Neural cell (in vitro differentiated cells): ENCODE measurements at regions not wholly inside any gene's neighbourhood (a gene's known extent, or its start where the extent isn't known, plus 50 kb on each side); places are given as distances from the start of the nearest gene placed in this dataset.

Experiments used
- CTCF ChIP-seq: fragments of 450-650 bp; IDR thresholded peaks from 2 replicates; pipeline ENCODE4 v1.5.1; 2014; ENCODE audit warnings: antibody characterized with exemption, mild to moderate bottlenecking, moderate library complexity; ENCODE audit not compliant: poor library complexity, severe bottlenecking
- EP300 ChIP-seq: fragments of 450-650 bp; conservative IDR thresholded peaks from 2 replicates; pipeline ENCODE4 v1.6.1; 2014; ENCODE audit warnings: antibody characterized with exemption, mild to moderate bottlenecking, moderate library complexity; ENCODE audit not compliant: poor library complexity, severe bottlenecking
- RAD21 ChIP-seq: fragments of 450-650 bp; conservative IDR thresholded peaks from 2 replicates; pipeline ENCODE4 v1.6.1; 2014; ENCODE audit warnings: antibody characterized with exemption, mild to moderate bottlenecking, moderate library complexity
- REST ChIP-seq: IDR thresholded peaks from 2 replicates; pipeline ENCODE4 v1.6.1; 2012; ENCODE audit warnings: borderline replicate concordance

GRCh38 chr15:29645841-29646240, 176.4 kb downstream of the TJP1 start:
- TF ChIP-seq EP300 (no peak), CTCF (no peak), RAD21 (no peak), REST (no peak)
